Neural cell (in vitro differentiated cells): ENCODE measurements at regions not wholly inside any gene's neighbourhood (a gene's known extent, or its start where the extent isn't known, plus 50 kb on each side); places are given as distances from the start of the nearest gene placed in this dataset.

ENCODE experiments used
- CTCF ChIP-seq: fragments of 450-650 bp; IDR thresholded peaks from 2 replicates; pipeline ENCODE4 v1.5.1; 2014; ENCODE audit warnings: antibody characterized with exemption, mild to moderate bottlenecking, moderate library complexity; ENCODE audit not compliant: poor library complexity, severe bottlenecking
- EP300 ChIP-seq: fragments of 450-650 bp; conservative IDR thresholded peaks from 2 replicates; pipeline ENCODE4 v1.6.1; 2014; ENCODE audit warnings: antibody characterized with exemption, mild to moderate bottlenecking, moderate library complexity; ENCODE audit not compliant: poor library complexity, severe bottlenecking
- EZH2 ChIP-seq: fragments of 200-600, 300-800 bp; shearing (Covaris generic), sonication (generic); IDR thresholded peaks from 2 replicates; pipeline ENCODE4 v1.6.1; 2014; ENCODE audit warnings: antibody characterized with exemption, low read length, borderline replicate concordance, mild to moderate bottlenecking; ENCODE audit not compliant: insufficient read depth, poor library complexity, severe bottlenecking
- REST ChIP-seq: IDR thresholded peaks from 2 replicates; pipeline ENCODE4 v1.6.1; 2012; ENCODE audit warnings: borderline replicate concordance
- TAF1 ChIP-seq: IDR thresholded peaks from 2 replicates; pipeline ENCODE4 v1.6.1; 2012; ENCODE audit warnings: low read depth

- TF ChIP-seq CTCF (no peak), TAF1 (no peak), REST (no peak), EZH2 (no peak), EP300 (no peak)
Observed at GRCh38 chr6:21739241-21739640, 145.7 kb downstream of the SOX4 start.
